ENCODE measurements at regions not wholly inside any gene's neighbourhood (a gene's known extent, or its start where the extent isn't known, plus 50 kb on each side); places are given as distances from the start of the nearest gene placed in this dataset.
"Not testable (repeated sequence)": the region's sequence is repeated elsewhere in the genome, so short reads cannot be mapped to it uniquely, and the experiment has no call there.

GRCh38 chr14:84071061-84071460, 1458.9 kb upstream of the FLRT2 start:
- no peak for DNase-seq

GRCh38 chr14:84074626-84075025, 1455.3 kb upstream of the FLRT2 start:
- no peak for DNase-seq

DNA sequence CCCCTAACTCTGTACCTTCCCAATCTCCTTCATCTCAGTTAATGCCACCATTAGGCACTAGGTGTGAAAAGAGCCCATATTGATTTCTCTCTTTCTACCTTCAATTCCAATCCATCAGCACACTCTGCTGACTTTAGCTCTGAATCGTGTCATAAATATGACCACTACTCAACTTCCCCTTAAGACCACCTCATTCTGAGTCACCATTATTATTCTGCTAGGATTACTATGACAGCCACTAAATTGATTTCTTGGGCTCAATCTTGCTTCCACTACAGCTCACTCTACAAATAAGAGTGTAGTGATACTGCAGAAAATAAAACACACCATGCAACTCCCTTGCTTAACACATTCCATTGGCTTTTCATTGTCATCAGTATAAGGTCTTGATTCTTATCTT, 1449.0 kb upstream of the FLRT2 start:
- no peak for DNase-seq

GRCh38 chr14:84084056-84084630, 1445.8 kb upstream of the FLRT2 start:
- DNase-seq = no peak

- no peak for DNase-seq
Measured at GRCh38 chr14:84085493-84085892, 1444.5 kb upstream of the FLRT2 start.

- DNase-seq = no peak
Measured at GRCh38 chr14:84086714-84087113, 1443.2 kb upstream of the FLRT2 start.

- no peak for DNase-seq
Measured at GRCh38 chr14:84087986-84088531, 1441.9 kb upstream of the FLRT2 start.

DNA sequence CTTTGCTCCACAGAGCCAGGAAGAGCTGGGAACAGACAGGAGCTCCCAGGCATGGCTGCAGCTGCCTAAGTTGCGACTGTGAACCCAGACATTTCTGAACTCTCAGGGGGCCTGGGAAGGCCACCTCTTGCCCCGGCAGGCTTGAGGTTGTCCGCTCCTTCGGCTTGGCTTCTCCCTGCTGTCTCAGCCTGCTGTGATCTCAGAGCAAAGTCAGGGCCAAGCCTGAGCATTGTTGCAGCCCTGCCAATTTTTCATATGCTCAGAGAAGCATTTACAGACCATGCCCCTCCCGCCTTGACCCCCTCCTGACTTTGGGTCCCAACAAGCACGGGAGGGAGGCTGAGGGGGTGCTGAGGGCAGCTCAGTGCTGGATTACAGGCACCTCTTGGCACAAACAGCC, 1439.1 kb upstream of the FLRT2 start:
- no peak for DNase-seq

- DNase-seq = no peak
Measured at GRCh38 chr14:84095681-84096080, 1434.3 kb upstream of the FLRT2 start.

DNA sequence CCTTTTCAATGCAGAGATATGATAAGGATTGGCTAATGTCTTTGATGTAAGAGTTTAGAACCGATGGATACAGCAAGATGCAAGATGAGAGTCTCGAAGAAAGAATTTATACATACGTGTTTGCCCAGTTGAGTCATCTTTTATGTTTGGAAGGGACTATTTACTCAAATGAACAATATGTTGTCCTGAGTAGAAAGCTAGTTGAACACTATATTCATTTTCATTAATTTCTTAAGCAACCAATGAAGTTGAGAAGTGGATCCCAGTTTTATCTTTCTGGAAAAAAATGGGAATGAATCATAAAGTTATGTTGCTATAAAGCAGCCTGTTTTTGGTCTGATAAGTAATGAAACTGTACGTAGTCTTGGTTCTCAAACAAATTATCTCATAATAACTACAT, 1431.7 kb upstream of the FLRT2 start:
- no peak for DNase-seq

DNA sequence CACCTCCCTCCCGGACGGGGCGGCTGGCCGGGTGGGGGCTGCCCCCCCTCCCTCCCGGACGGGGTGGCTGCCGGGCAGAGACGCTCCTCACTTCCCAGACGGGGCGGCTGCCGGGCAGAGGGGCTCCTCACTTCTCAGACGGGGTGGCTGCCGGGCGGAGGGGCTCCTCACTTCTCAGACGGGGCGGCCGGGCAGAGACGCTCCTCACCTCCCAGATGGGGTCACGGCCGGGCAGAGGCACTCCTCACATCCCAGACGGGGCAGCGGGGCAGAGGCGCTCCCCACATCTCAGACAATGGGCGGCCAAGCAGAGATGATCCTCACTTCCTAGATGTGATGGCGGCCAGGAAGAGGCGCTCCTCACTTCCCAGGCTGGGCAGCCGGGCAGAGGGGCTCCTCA, 1430.4 kb upstream of the FLRT2 start:
- DNase-seq = not testable (repeated sequence)

DNA sequence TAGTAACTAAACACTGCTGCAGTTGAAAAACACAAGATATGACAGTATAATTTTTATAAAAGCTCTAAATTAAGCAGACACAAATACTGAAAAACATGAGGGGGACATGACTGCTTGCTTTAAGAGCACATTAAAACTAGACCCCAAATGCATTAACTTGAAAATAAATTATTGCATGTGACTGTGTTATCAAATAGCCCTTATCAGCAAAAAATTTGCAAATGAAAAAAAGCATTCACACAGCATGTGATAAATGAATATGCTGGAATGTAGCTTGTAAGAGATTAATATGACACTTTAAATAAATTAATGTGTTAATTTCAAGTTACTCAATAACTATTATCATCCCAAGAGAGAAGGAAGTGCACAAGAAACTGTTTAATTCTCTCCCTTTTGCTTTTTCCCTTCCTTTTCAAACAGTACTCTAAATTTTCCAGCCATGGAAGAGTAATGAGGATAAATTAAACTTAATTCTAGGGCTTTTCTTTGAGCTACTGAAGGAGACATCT, 1422.1 kb upstream of the FLRT2 start:
- DNase-seq = no peak

DNA sequence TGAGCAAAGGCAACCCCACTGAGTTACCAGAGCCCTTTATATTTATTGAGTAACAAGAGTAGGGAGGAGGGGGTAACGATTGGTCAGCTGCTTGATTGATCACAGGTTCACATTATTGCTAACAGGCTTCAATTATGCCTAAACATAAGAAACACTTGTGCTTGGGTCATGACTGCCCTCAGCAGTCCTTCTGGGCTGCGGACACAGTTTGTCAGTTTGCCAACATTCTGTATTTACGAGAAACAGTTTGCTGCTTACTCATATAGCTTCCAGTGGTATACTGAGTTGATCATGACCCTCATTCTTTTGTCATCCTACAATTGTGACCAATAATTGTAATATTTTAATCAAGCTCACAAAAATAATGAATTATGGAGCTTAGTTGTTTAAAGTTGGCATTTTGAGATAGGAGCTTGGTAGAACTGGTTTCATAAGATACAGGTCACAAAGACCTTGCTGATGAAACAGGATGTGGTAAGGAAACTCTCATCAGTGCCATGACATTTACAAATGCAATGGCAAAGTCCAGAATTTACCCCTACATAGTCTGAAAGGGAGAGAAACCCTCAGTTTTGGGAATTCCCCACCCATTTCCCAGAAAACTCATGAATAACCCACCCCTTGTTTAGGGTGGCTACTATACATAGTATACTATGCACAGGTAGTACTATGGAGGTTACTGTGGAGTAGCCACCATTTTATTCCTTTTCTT, 1421.0 kb upstream of the FLRT2 start:
- no peak for DNase-seq

DNA sequence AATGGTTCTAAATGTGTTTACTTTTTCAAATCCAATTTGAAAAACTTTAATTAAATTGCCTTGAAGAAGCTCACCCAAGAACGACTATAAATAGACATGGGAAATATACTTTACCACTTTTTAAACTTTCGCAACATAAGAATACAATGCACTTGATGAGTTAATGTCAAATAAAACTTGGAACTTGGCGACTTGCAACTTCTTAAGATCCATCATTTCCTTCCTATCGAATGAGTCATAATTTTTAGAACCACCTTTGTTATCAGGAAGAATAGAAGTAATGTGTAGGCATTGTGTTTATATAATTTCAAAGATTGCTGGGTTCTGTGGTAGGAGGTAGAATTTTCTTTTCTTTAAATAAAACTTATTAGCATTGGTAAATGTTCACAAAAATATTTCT, 1417.4 kb upstream of the FLRT2 start:
- no peak for DNase-seq

DNA sequence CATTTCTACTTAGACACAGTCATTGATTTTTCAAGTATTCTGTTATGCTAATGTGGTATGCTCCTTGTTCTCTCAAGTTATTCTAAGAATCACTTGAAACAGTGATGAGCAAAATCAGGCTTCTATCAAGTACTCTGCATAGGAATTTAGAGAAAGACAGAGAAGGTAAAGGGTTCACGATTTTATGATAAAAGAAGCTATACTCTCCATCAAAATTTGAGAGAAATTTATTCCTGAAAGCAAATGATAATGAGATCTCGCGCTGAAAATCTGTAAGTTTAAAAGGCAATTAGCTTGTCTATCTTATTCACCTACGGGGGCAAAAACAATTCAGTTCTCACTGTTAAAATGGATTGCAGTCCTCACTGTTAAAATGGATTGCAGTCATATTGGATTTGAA, 1404.3 kb upstream of the FLRT2 start:
- no peak for DNase-seq

DNA sequence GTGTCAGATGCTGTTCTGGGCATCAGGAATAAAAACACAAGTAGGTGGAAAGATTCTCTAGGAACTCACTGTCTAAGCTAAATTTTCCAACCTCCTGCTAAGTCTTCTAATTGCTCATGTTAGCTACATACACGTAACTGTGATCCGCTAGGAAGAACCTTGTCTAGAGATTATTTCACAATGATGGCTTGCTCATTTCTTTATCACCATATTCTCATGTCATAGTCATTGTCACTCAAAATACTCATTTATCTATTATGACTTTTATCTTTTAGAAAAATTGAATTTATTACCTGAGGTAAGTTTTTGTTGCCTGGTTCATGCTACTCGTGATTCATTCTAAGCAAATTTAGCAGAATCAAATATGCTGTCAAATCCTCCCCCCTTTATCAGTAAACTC, 1402.4 kb upstream of the FLRT2 start:
- DNase-seq = no peak

DNA sequence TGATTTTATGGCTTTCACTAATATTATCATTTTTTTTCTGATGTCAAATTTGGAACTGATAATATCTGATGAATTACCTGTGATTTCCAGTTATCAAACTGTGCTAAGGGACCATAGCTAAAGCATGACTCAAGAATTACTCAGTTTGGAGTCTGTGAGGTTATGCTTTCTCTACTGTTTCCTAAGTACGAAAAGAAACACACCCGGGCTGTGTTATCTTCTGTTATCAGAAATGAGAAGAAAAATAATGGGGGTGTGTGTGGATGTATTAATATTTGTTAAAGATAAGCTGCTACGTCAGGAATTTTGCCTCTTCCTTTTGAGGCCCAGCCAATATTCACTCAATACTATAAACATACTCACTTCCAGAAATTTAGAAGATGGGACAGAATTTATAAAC, 1401.9 kb upstream of the FLRT2 start:
- DNase-seq = no peak

GRCh38 chr14:84129007-84129406, 1400.9 kb upstream of the FLRT2 start:
- peak in 1 of 2 donors; percentile 60 for DNase-seq

DNA sequence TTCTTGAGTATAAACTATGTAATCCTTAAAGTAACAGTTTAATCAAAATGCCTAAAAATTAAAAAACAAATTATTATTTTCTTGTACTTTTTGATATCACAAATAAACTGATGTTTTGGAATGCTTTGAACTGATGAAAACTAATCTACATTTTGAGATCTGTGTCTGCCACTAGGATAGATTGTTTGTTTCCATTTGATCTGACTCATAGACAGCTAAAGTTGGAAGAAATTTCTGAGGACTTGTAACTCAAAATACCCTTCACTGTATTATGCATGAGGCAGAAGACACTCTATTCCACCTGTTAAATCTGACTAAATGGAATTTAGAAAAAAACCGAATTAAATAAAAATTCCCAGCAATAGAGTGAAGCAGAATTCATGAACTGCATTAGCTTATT, 1400.0 kb upstream of the FLRT2 start:
- no peak for DNase-seq

GRCh38 chr14:84131924-84132323, 1398.0 kb upstream of the FLRT2 start:
- no peak for DNase-seq

- no peak for DNase-seq
Measured at GRCh38 chr14:84144166-84144565, 1385.8 kb upstream of the FLRT2 start.

DNA sequence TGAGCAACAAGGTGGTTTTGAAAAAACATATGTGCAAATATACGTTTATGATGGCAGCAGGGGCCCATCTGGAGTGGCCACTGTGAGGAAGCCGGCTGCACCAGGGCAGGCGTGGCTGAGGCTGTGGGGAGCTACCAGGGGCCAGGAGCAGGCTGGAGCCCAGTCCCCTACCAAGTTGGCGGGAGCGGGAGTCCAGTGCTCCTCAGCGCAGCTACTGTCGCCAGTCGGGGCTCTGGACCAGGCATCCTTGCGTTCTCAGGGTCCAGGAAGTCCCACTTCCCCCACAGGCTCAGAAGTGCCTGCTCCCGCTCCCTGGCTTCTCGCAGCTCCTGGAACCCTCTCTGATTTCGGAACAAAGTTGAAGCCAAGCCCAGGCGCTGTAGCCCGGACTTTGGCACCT, 1377.5 kb upstream of the FLRT2 start:
- no peak for DNase-seq

DNA sequence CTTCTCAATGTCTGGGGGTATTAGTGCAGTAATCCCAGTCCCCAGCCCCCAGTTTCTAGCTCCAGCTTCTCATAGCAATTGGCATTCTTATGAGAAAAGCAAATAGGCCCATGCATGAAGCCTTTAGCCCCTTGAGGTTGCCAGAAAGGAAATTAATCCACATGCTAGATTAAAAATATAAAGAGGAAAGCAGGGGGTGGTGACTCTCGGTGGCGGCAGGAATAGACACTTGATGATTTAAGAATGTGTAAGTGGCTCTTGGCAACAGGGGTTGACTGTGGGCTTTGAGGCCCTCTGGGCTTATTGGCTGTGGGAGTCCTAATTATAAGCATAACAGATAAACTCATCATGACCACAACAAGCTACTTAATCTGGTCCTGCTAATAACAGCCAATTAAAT, 1367.3 kb upstream of the FLRT2 start:
- DNase-seq = no peak

- DNase-seq = no peak
Measured at GRCh38 chr14:84167026-84167425, 1362.9 kb upstream of the FLRT2 start.

- DNase-seq = no peak
Measured at GRCh38 chr14:84180336-84180735, 1349.6 kb upstream of the FLRT2 start.
